ENCODE measurements at regions not wholly inside any gene's neighbourhood (a gene's known extent, or its start where the extent isn't known, plus 50 kb on each side); places are given as distances from the start of the nearest gene placed in this dataset.

DNA sequence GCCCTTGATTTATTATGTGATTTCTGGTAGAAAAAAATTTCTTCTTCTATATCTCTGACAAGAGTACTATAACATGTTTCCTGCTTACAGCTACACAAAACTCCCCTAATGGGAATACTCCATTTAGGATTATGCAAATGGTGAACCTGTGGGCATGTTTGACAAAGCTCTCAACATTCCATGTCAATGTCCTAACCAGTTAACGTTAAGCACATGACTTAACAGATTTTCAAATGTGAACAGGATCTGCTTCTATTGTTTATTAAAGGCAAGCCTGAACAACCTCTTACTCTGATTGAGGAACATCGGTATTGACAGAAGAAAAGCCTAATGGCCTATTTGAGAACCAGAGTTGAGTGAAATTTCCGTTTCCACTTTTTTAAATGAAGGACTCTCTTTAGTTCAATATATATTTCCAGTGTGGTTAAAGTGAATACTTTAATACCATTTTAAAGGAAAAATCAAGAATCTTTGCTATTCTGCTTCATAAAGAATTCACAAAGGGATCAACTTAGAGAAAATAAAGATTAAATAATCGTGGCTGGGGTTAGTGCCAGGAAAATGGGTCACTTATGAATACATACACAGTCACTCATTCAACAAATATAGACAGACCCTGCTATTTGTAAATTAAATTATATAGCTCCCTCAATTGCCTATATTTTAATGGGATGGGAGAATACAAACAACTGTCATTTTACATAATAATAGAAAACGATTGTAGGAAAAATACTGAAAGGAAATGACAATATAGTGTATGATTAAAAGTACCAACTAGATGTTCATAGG is 300.3 kb upstream of the CBLB start:
- H3K4me3 ChIP-seq (ENCODE audit: low read depth, low read length): no peak overlapping the region
- TF ChIP-seq CTCF (IDR thresholded peaks at IDR 0.05; ENCODE audit: control insufficient read depth, extremely low read depth, insufficient read depth): no peak
- DNase-seq (ENCODE audit: low read depth): no peak

DNA sequence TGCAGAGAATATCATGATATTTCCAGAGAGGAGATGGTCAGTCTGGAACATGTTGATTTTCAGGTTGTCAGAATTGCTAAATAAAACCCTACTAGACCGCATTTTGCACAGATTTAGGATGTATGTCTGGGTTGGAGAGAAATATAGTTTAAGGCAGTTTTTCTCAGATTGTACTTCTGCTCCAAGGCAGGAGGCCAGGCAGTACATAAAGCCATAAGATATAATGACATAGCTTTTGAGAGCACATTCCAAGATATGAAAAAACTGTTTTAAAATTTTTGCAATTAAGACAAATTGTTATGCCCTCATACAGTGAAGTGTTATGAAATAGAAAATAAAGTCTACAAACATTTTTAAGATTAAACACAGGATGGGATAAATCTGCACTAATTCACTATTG is 301.8 kb upstream of the CBLB start:
- no peak for DNase-seq (ENCODE audit: low read depth)
- H3K4me3 ChIP-seq (ENCODE audit: low read depth, low read length): no peak overlapping the region
- TF ChIP-seq CTCF (IDR thresholded peaks at IDR 0.05; ENCODE audit: control insufficient read depth, extremely low read depth, insufficient read depth): no peak

DNA sequence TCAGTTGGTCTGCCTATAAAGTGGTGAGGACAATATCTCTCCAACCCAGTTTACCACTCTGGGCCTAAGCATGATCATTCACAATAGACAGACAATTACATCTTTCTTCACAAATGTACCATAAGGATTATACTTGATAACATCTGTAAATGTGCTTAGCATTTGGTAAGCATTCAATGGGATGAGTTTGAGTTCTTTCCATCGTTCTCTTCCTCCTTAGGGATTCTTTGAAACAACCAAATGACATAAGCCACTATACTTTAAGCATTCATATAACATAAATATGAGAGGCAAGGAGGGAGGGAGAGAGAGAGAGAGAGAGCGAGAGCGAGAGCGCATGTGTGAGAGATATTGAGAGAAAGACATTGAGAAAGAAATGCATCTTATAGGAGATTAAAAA is 303.3 kb upstream of the CBLB start:
- no peak for DNase-seq (ENCODE audit: low read depth)
- H3K4me3 ChIP-seq (ENCODE audit: low read depth, low read length): no peak overlapping the region
- no peak for TF ChIP-seq CTCF (IDR thresholded peaks at IDR 0.05; ENCODE audit: control insufficient read depth, extremely low read depth, insufficient read depth)

DNA sequence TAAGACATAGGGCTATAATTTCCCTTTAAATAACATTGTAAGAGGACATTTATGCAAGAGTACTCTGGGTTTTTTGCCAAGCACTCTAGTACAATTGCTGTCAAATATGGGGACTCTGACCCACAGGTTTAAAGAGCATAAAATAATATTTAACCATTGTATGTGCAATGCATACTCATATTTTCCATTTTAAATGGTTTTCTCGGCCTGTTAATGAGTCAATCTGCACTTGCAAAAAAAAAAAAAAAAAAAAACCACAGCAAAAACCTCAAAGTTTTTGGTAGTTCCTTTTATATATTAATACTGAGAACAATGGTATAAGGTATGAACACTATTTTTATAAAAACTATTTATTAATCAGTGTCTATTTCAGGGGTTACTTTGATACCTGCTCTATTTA is 304.0 kb upstream of the CBLB start:
- DNase-seq (ENCODE audit: low read depth): no peak
- TF ChIP-seq CTCF (IDR thresholded peaks at IDR 0.05; ENCODE audit: control insufficient read depth, extremely low read depth, insufficient read depth): no peak
- no peak overlapping the region for H3K4me3 ChIP-seq (ENCODE audit: low read depth, low read length)

DNA sequence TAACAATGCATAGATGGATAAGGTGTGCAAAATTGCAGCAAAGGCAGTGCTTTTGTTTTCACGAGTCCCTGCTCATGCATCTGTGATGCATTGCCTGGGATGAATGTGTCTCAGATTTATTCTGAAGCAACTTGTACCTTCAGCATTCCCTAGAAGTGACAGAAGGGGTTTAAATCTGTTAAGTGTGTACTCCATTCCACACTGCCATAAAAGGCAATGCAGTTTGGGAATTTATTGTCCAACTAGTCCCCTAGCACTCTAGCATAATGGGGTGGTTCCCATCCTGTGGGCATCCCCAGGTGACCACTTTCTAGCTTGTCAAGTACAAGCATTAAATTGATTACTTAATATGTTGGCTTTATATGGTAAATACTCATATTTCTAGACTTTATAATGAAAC is 306.5 kb upstream of the CBLB start:
- TF ChIP-seq CTCF (IDR thresholded peaks at IDR 0.05; ENCODE audit: control insufficient read depth, extremely low read depth, insufficient read depth): no peak
- H3K4me3 ChIP-seq (ENCODE audit: low read depth, low read length): no peak overlapping the region
- DNase-seq (ENCODE audit: low read depth): no peak

- TF ChIP-seq CTCF (IDR thresholded peaks at IDR 0.05; ENCODE audit: control insufficient read depth, extremely low read depth, insufficient read depth): no peak
- no peak for DNase-seq (ENCODE audit: low read depth)
- no peak overlapping the region for H3K4me3 ChIP-seq (ENCODE audit: low read depth, low read length)
Measured at GRCh38 chr3:106176734-106177133, 307.9 kb upstream of the CBLB start.

GRCh38 chr3:106182950-106183511 is 314.2 kb upstream of the CBLB start:
- DNase-seq (ENCODE audit: low read depth): no peak
- no peak overlapping the region for H3K4me3 ChIP-seq (ENCODE audit: low read depth, low read length)
- no peak for TF ChIP-seq CTCF (IDR thresholded peaks at IDR 0.05; ENCODE audit: control insufficient read depth, extremely low read depth, insufficient read depth)

Measured in LNCaP clone FGC (cell line).